Aorta (tissue), 5 donors: ENCODE measurements at regions not wholly inside any gene's neighbourhood (a gene's known extent, or its start where the extent isn't known, plus 50 kb on each side); places are given as distances from the start of the nearest gene placed in this dataset.

Source experiments
- ATAC-seq: fragments of 200-7000 bp; cut with Tn5 transposase; one replicate; pipeline ENCODE4 v1.9.1; 2022; ENCODE audit warnings: moderate library complexity; ENCODE audit not compliant: low FRiP score
- DNase-seq, 2 donors: peaks; one replicate each; pipeline ENCODE4 v3.0.0-alpha.2; 2020
- H3K27ac ChIP-seq, 2 donors: one replicate each; pipeline ENCODE4 v1.5.1; 2013; ENCODE audit warnings: low read length in 2 of 2, mild to moderate bottlenecking in 2 of 2, moderate library complexity in 2 of 2, control low read depth in 1 of 2, inconsistent platforms in 1 of 2, low read depth in 1 of 2
- H3K27me3 ChIP-seq, 2 donors: one replicate each; pipeline ENCODE4 v1.6.1; 2013; ENCODE audit warnings: control low read depth in 1 of 2, low read length in 1 of 2, mild to moderate bottlenecking in 1 of 2, moderate library complexity in 1 of 2; ENCODE audit not compliant: insufficient read depth in 2 of 2, control insufficient read depth in 1 of 2
- H3K36me3 ChIP-seq, 2 donors: one replicate each; pipeline ENCODE4 v1.6.1; 2013; ENCODE audit warnings: control low read depth in 1 of 2, low read length in 1 of 2, mild to moderate bottlenecking in 1 of 2; ENCODE audit not compliant: insufficient read depth in 2 of 2, control insufficient read depth in 1 of 2
- H3K4me1 ChIP-seq, 2 donors: one replicate each; pipeline ENCODE4 v1.6.1; 2013; ENCODE audit warnings: low read length in 2 of 2, control low read depth in 1 of 2, mild to moderate bottlenecking in 1 of 2, moderate library complexity in 1 of 2; ENCODE audit not compliant: insufficient read depth in 2 of 2, control insufficient read depth in 1 of 2
- H3K4me3 ChIP-seq, 2 donors: one replicate each; pipeline ENCODE4 v1.5.1; 2013; ENCODE audit warnings: low read length in 2 of 2, control low read depth in 1 of 2, mild to moderate bottlenecking in 1 of 2
- H3K9me3 ChIP-seq: one replicate; pipeline ENCODE4 v1.6.1; 2013; ENCODE audit warnings: mild to moderate bottlenecking, low read length; ENCODE audit not compliant: control insufficient read depth
- whole genome bisulfite sequencing, 2 donors: extraction: QIAGEN DNeasy Blood & Tissue Kit; methylation state at CpG; one replicate each; pipeline ENCODE4 v1.1.7; 2013; 5-methylcytosine and 5-hydroxymethylcytosine counted together
- intact Hi-C, 2 donors: fragments of 100-400 bp; cut with DNase I; formaldehyde crosslinking; loops; one replicate each; pipeline versions ENCODE4 v1.14.2 to v1.15.0; 2022
- donor health status: healthy with polysubstance abuse.
- donor health status: Bipolar disorder and iron deficiency.
- donor health status: DM: no; HTN: no; CAD: no.
- donor health status: DM: no; HTN: no; CAD: no.
- donor health status: DM: yes; HTN: yes; CAD: no.

- peak; percentile 45 for ATAC-seq
- H3K4me1 ChIP-seq = peaks cover 13 to 18% of the 10 kb centered on the region in 2 donors
Measured at GRCh38 chr9:694092-694402, 147.4 kb upstream of the DMRT1 start.

GRCh38 chr9:694403-695154 lies 146.9 kb upstream of the DMRT1 start:
- H3K9me3 ChIP-seq = no peaks in the 10 kb centered on the region
- intact Hi-C loops = loop anchor here (2.0 to 5.0 kb wide), 2 partner anchors 40 to 67 kb away; no protein-coding TSS in a partner anchor
- H3K27me3 ChIP-seq = no peaks in the 10 kb centered on the region
- DNase-seq (peak in 1 of 2 donors; percentile 58), ATAC-seq (peak; percentile 62)
- peaks cover 0 to under 1% of the 10 kb centered on the region in 2 donors for H3K36me3 ChIP-seq
- peak overlapping the region; percentile 94 to 99 for H3K27ac ChIP-seq
- peak overlapping the region; percentile 41 to 88 for H3K4me3 ChIP-seq
- 5 to 7% methylated on average over 8 of the region's 8 CpGs for WGBS, 2 donors
- H3K4me1 ChIP-seq = peaks cover 11 to 21% of the 10 kb centered on the region in 2 donors

More at GRCh38 chr9:694092-694402, 147.4 kb upstream of the DMRT1 start:
- no peaks in the 10 kb centered on the region for H3K27me3 ChIP-seq
- peak overlapping the region; percentile 90 to 99 for H3K27ac ChIP-seq
- intact Hi-C loops = loop anchor here (2.0 to 5.0 kb wide), 2 partner anchors 41 to 67 kb away; no protein-coding TSS in a partner anchor
- 2 to 3% methylated on average over 1 of the region's 1 CpG for WGBS, 2 donors
- H3K36me3 ChIP-seq = peaks cover 0 to 3% of the 10 kb centered on the region in 2 donors
- no peak for DNase-seq
- H3K9me3 ChIP-seq = no peaks in the 10 kb centered on the region
- H3K4me3 ChIP-seq = peak overlapping the region; percentile 41 to 88

DNA sequence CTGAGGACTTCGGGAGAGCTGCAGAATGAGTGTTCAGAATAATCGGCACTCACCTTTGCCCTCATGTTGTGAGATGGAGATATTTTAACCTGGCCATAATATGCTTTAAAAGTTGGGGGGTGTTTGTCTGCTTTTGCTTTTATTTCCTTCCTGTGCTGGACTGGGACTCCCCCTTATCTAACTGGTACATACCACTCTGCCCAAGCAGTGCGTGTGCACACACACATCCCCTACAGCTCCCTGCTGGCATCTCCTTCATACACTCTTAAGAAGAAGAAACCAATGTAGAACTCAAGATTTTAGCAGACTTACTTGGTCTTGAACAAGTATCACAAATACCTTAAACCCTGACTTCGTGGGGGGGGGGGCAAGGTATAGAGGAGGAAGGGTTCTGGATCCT lies 146.2 kb upstream of the DMRT1 start:
- no peaks in the 10 kb centered on the region for H3K36me3 ChIP-seq
- H3K27ac ChIP-seq = peak overlapping the region; percentile 94 to 99
- intact Hi-C loops = loop anchor here in 1 of 2 donors (2.0 kb wide), 1 partner anchor 40 kb away; no protein-coding TSS in a partner anchor
- no peaks in the 10 kb centered on the region for H3K27me3 ChIP-seq
- DNase-seq (no peak), ATAC-seq (no peak)
- peaks cover 11 to 27% of the 10 kb centered on the region in 2 donors for H3K4me1 ChIP-seq
- WGBS, 2 donors = 10 to 13% methylated on average over 4 of the region's 4 CpGs
- no peak overlapping the region for H3K4me3 ChIP-seq
- H3K9me3 ChIP-seq = no peaks in the 10 kb centered on the region

DNA sequence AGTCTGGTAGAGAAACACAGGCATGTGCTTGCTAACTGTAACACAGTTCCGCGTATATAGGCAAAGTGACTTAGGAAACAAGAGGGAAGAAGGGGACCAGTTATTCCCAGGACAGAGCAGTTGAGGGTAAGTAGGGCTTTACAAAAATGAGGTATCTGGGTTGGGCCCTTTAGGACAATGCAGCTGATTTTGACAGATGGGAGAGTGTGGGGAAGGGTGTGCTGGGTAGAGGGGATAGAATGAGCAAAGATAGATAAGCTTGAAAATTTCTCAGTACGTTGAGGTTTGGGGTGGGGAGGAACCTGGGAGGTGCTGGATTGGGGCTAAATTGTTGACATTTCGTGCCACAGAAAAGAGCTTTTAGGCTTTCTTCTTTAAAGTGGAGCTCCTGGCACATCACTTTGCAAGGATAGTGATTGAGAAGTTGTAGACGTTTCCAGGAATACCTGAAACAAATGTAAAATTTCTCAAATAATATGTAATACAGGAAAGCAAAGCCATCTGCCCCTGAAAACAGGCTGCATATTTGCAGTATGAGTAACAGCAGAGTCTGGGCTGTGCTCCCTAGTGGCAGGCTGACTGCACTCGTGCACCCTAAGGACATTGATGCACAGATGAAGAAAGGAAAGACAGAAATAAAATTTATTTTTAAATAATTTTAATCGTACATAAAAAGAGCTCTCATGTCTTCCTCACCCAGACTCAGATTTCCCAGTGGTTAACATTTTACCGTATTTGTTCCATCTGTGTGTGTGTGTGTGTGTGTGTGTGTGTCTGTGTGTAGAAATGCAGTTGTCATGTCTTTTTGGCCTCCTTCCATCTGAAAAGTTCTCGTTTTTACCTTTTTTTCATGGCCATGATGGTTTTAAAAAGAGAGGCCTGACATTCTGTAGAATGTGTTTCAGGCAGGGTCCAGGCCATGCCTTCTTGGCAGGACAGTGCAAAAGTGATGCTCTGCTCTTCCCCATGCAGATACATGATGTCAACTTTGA lies 144.9 kb upstream of the DMRT1 start:
- no peaks in the 10 kb centered on the region for H3K27me3 ChIP-seq
- H3K9me3 ChIP-seq = no peaks in the 10 kb centered on the region
- no peak overlapping the region for H3K4me3 ChIP-seq
- no peak for ATAC-seq
- peaks cover 10 to 24% of the 10 kb centered on the region in 2 donors for H3K4me1 ChIP-seq
- intact Hi-C loops = no loop called here
- no peaks in the 10 kb centered on the region for H3K36me3 ChIP-seq
- DNase-seq = peak in 1 of 2 donors; percentile 64
- WGBS, 2 donors = 5 to 6% methylated on average over 9 of the region's 9 CpGs
- peak overlapping the region; percentile 99 to 100 for H3K27ac ChIP-seq

DNA sequence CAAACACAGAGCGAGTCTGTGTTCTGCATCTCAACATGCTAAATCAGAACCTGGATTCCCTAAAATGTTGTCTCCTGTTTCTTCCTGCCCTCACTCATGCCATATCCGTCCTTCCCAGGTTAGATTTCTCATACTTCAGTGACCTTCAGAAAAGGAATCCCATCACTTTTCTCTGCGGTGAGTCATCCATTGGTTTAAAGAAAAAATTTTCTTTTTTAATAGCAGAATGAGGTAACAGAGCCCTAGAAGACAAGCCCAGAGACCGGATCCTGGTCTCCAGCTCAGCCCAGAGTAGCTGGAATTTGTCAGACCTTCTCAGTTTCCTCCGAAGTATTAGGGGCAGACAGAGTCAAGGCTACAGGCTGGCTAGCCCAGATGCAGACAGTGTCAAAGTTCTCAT lies 143.2 kb upstream of the DMRT1 start:
- 19 to 26% methylated on average over 5 of the region's 5 CpGs for WGBS, 2 donors
- Histone ChIP-seq H3K4me1 (peaks cover 7 to 19% of the 10 kb centered on the region in 2 donors), H3K36me3 (peaks cover 0 to 1% of the 10 kb centered on the region in 2 donors), H3K27ac (peak overlapping the region; percentile 83 to 100), H3K4me3 (no peak overlapping the region), H3K27me3 (no peaks in the 10 kb centered on the region), H3K9me3 (no peaks in the 10 kb centered on the region)
- ATAC-seq (no peak), DNase-seq (no peak)
- intact Hi-C loops = no loop called here

- H3K9me3 ChIP-seq = no peaks in the 10 kb centered on the region
- H3K4me1 ChIP-seq = peaks cover 7 to 19% of the 10 kb centered on the region in 2 donors
- peaks cover 0 to 1% of the 10 kb centered on the region in 2 donors for H3K36me3 ChIP-seq
- ATAC-seq = no peak
- 27% methylated on average over 6 of the region's 6 CpGs for WGBS, 2 donors
- intact Hi-C loops = no loop called here
- H3K27me3 ChIP-seq = no peaks in the 10 kb centered on the region
- H3K27ac ChIP-seq = peak overlapping the region; percentile 83 to 94
- no peak overlapping the region for H3K4me3 ChIP-seq
- no peak for DNase-seq
Measured at GRCh38 chr9:698954-699353, 142.5 kb upstream of the DMRT1 start.

DNA sequence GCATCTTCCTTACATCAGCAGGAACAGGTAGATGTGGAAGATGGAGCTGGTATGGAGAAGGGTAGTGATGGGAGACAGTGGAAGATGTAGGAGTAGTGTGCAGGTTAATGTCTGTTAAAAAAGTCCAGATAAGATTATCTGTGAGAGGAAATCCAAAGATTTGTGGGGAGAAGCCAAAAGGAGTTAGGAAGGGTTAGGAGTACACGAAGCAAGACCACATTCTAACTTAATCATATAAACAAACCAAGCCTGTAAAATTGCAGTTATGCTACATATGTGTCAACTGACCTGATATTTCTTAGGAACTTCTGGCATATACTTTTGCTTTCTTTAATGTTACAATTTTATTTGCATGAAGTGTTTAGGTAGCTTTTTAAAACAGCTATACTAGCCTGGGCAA lies 142.1 kb upstream of the DMRT1 start:
- peaks cover 7 to 19% of the 10 kb centered on the region in 2 donors for H3K4me1 ChIP-seq

GRCh38 chr9:700365-701282 lies 140.9 kb upstream of the DMRT1 start:
- ATAC-seq = no peak
- Histone ChIP-seq H3K4me1 (peaks cover 5 to 19% of the 10 kb centered on the region in 2 donors), H3K4me3 (no peak overlapping the region), H3K9me3 (no peaks in the 10 kb centered on the region), H3K27ac (peak overlapping the region; percentile 70 to 92), H3K27me3 (no peaks in the 10 kb centered on the region), H3K36me3 (peaks cover 0 to 1% of the 10 kb centered on the region in 2 donors)
- 56 to 62% methylated on average over 9 of the region's 9 CpGs for WGBS, 2 donors
- intact Hi-C loops = no loop called here
- no peak for DNase-seq

More for the DNA sequence above, 142.1 kb upstream of the DMRT1 start:
- Histone ChIP-seq H3K36me3 (peaks cover 0 to 1% of the 10 kb centered on the region in 2 donors), H3K27me3 (no peaks in the 10 kb centered on the region), H3K4me3 (no peak overlapping the region), H3K27ac (peak overlapping the region; percentile 92 to 94), H3K9me3 (no peaks in the 10 kb centered on the region)
- 7 to 15% methylated on average over 1 of the region's 1 CpG for WGBS, 2 donors
- DNase-seq (no peak), ATAC-seq (no peak)
- intact Hi-C loops = no loop called here
